ENCODE measurements at regions not wholly inside any gene's neighbourhood (a gene's known extent, or its start where the extent isn't known, plus 50 kb on each side); places are given as distances from the start of the nearest gene placed in this dataset.

GRCh38 chr13:47407808-47408207, 511.0 kb upstream of the HTR2A start:
- no peak for TF ChIP-seq CTCF (IDR thresholded peaks at IDR 0.05)
- TF ChIP-seq EZH2 (IDR thresholded peaks at IDR 0.05; ENCODE audit: borderline replicate concordance, insufficient read depth, low read depth, low read length, poor library complexity, severe bottlenecking), result no peak

Data from B cell (primary cell).